Glutamatergic neuron (in vitro differentiated cells): ENCODE measurements at regions not wholly inside any gene's neighbourhood (a gene's known extent, or its start where the extent isn't known, plus 50 kb on each side); places are given as distances from the start of the nearest gene placed in this dataset.

Experiments
- DNase-seq: peaks from one replicate; pipeline ENCODE4 v3.0.0; 2022
- H3K27ac Mint-ChIP-seq: one replicate; pipeline ENCODE4 v1.8.0; 2020; ENCODE audit warnings: mild to moderate bottlenecking, mixed read lengths, inconsistent platforms; ENCODE audit not compliant: unreplicated experiment
- H3K27me3 Mint-ChIP-seq: one replicate; pipeline ENCODE4 v1.8.0; 2020; ENCODE audit warnings: mild to moderate bottlenecking, moderate library complexity, mixed read lengths, inconsistent platforms; ENCODE audit not compliant: unreplicated experiment
- H3K36me3 Mint-ChIP-seq: one replicate; pipeline ENCODE4 v1.8.0; 2020; ENCODE audit warnings: mild to moderate bottlenecking, mixed read lengths, inconsistent platforms; ENCODE audit not compliant: unreplicated experiment
- H3K4me1 Mint-ChIP-seq: one replicate; pipeline ENCODE4 v1.8.0; 2020; ENCODE audit warnings: mild to moderate bottlenecking, low read depth, mixed read lengths, inconsistent platforms; ENCODE audit not compliant: unreplicated experiment
- H3K4me3 Mint-ChIP-seq: one replicate; pipeline ENCODE4 v1.8.0; 2020; ENCODE audit warnings: mild to moderate bottlenecking, mixed read lengths, inconsistent platforms; ENCODE audit not compliant: unreplicated experiment
- H3K9me3 Mint-ChIP-seq: one replicate; pipeline ENCODE4 v1.8.0; 2020; ENCODE audit warnings: mild to moderate bottlenecking, moderate library complexity, mixed read lengths, inconsistent platforms; ENCODE audit not compliant: unreplicated experiment
- TF ChIP-seq, protein P1 (sequence below): fragments of 200-600 bp; sonication (generic); IDR thresholded peaks from one replicate; pipeline ENCODE4 v1.5.0; 2021; ENCODE audit not compliant: partially characterized antibody, unreplicated experiment

DNA sequence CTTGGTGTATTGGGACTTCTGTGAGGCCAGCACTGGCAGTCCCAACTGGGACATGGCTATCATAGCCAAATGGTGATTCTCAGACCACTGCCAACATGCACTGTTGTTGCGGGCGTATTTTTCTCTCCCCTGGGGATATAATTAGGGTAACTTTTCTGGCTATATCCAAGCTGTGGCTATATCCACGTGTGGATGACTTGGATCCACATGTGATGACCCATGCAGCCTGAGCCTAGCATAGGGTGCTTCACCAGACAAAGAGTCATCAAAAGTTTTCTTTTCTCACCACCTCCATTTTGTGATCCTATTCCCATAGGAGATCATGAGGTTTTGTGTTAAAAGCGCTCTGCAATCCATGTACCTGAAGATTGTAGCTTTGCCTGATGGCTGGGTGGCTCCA lies 51.2 kb upstream of the CSF3R start:
- H3K9me3 Mint-ChIP-seq, result no peaks in the 10 kb centered on the region
- TF ChIP-seq, protein P1, sequence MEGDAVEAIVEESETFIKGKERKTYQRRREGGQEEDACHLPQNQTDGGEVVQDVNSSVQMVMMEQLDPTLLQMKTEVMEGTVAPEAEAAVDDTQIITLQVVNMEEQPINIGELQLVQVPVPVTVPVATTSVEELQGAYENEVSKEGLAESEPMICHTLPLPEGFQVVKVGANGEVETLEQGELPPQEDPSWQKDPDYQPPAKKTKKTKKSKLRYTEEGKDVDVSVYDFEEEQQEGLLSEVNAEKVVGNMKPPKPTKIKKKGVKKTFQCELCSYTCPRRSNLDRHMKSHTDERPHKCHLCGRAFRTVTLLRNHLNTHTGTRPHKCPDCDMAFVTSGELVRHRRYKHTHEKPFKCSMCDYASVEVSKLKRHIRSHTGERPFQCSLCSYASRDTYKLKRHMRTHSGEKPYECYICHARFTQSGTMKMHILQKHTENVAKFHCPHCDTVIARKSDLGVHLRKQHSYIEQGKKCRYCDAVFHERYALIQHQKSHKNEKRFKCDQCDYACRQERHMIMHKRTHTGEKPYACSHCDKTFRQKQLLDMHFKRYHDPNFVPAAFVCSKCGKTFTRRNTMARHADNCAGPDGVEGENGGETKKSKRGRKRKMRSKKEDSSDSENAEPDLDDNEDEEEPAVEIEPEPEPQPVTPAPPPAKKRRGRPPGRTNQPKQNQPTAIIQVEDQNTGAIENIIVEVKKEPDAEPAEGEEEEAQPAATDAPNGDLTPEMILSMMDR, result no peak
- H3K4me1 Mint-ChIP-seq, result peaks cover 3% of the 10 kb centered on the region
- no peaks in the 10 kb centered on the region for H3K36me3 Mint-ChIP-seq
- no peak overlapping the region for H3K4me3 Mint-ChIP-seq
- H3K27ac Mint-ChIP-seq, result no peak overlapping the region
- H3K27me3 Mint-ChIP-seq, result peaks cover 4% of the 10 kb centered on the region
- no peak for DNase-seq

DNA sequence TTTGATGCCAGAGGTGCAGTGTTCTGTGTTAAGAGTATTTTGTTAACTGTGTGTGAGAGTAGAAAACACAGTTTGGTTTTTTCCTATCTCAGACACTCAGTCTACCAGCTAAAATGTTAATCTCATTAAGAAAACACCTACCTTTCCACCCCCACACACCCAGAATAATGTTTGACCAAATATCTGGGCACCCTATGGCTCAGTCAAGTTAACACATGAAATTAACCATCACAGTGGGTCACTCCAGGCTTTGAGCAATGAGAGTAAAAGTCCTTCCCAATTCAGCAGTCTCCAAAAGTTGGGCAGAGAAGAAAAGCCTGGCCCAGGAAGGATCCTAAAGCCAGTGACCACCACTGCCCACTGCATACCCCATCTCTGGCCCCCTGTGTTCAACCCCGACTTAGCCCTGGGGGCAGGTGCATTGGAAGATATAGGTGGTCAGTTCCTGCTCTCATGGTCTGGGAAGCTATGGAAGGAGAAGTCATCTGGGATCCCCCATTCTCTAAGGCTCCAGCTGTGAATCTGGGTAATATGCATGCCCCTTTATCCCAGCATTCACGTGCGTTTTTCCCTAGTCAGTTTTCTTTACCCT lies 50.2 kb upstream of the CSF3R start:
- Mint-ChIP-seq H3K27me3 (peaks cover 5% of the 10 kb centered on the region), H3K4me1 (peaks cover 2% of the 10 kb centered on the region), H3K4me3 (no peak overlapping the region), H3K27ac (no peak overlapping the region), H3K9me3 (no peaks in the 10 kb centered on the region), H3K36me3 (no peaks in the 10 kb centered on the region)
- TF ChIP-seq, protein P1, result no peak
- no peak for DNase-seq
